ENCODE measurements at regions not wholly inside any gene's neighbourhood (a gene's known extent, or its start where the extent isn't known, plus 50 kb on each side); places are given as distances from the start of the nearest gene placed in this dataset.

GRCh38 chr4:19366916-19367315, 884.8 kb upstream of the SLIT2 start:
- ATAC-seq (no peak), DNase-seq (no peak), FAIRE-seq (no peak)
- Histone ChIP-seq H3K4me1 (no peaks in the 10 kb centered on the region), H3K27ac (no peak overlapping the region), H3K9me3 (no peaks in the 10 kb centered on the region), H3K36me3 (no peaks in the 10 kb centered on the region), H3K27me3 (peaks cover 0 to 5% (median 0%) of the 10 kb centered on the region in 4 donors), H3K4me3 (no peak overlapping the region)
- TF ChIP-seq CTCF (IDR thresholded peaks at IDR 0.05) = no peak
- intact Hi-C loops (cut with DNase I) = no loop called here
- 62 to 73% methylated on average over 2 of the region's 2 CpGs for WGBS, 2 donors

GRCh38 chr4:19358015-19358414, 893.7 kb upstream of the SLIT2 start:
- FAIRE-seq (no peak), ATAC-seq (no peak), DNase-seq (no peak)
- 25 to 30% methylated on average over 2 of the region's 2 CpGs for WGBS, 2 donors
- Histone ChIP-seq H3K9me3 (no peaks in the 10 kb centered on the region), H3K4me1 (no peaks in the 10 kb centered on the region), H3K4me3 (no peak overlapping the region), H3K27me3 (no peaks in the 10 kb centered on the region), H3K36me3 (no peaks in the 10 kb centered on the region), H3K27ac (no peak overlapping the region)
- intact Hi-C loops (cut with DNase I) = no loop called here
- TF ChIP-seq CTCF (IDR thresholded peaks at IDR 0.05) = no peak

- ATAC-seq (no peak), DNase-seq (no peak), FAIRE-seq (no peak)
- Histone ChIP-seq H3K4me1 (no peaks in the 10 kb centered on the region), H3K27ac (no peak overlapping the region), H3K4me3 (no peak overlapping the region), H3K27me3 (no peaks in the 10 kb centered on the region), H3K36me3 (no peaks in the 10 kb centered on the region), H3K9me3 (no peaks in the 10 kb centered on the region)
- no peak for TF ChIP-seq CTCF (IDR thresholded peaks at IDR 0.05)
- intact Hi-C loops (cut with DNase I) = no loop called here
- WGBS, 2 donors = 22 to 26% methylated on average over 1 of the region's 1 CpG
These were observed 902.3 kb upstream of the SLIT2 start for GRCh38 chr4:19349416-19349815.

- no peaks in the 10 kb centered on the region for H3K36me3 ChIP-seq
- FAIRE-seq = no peak
These were observed 903.0 kb upstream of the SLIT2 start for GRCh38 chr4:19348746-19349145.

GRCh38 chr4:19346636-19347035, 905.1 kb upstream of the SLIT2 start:
- Histone ChIP-seq H3K9me3 (no peaks in the 10 kb centered on the region), H3K4me1 (no peaks in the 10 kb centered on the region), H3K27me3 (no peaks in the 10 kb centered on the region), H3K27ac (no peak overlapping the region), H3K36me3 (no peaks in the 10 kb centered on the region), H3K4me3 (no peak overlapping the region)
- no peak for TF ChIP-seq CTCF (IDR thresholded peaks at IDR 0.05)
- no peak for ATAC-seq
- WGBS, 2 donors = 74 to 84% methylated on average over 3 of the region's 3 CpGs
- no peak for DNase-seq
- FAIRE-seq = no peak
- intact Hi-C loops (cut with DNase I) = no loop called here

More at GRCh38 chr4:19348746-19349145, 903.0 kb upstream of the SLIT2 start:
- intact Hi-C loops (cut with DNase I) = no loop called here
- no peak for ATAC-seq
- Histone ChIP-seq H3K27me3 (no peaks in the 10 kb centered on the region), H3K9me3 (no peaks in the 10 kb centered on the region), H3K4me1 (no peaks in the 10 kb centered on the region), H3K4me3 (no peak overlapping the region), H3K27ac (no peak overlapping the region)
- no peak for TF ChIP-seq CTCF (IDR thresholded peaks at IDR 0.05)
- no peak for DNase-seq
